ENCODE measurements at regions not wholly inside any gene's neighbourhood (a gene's known extent, or its start where the extent isn't known, plus 50 kb on each side); places are given as distances from the start of the nearest gene placed in this dataset.

- Histone ChIP-seq H3K27ac (ENCODE audit: low read length) (no peak overlapping the region), H4K20me1 (ENCODE audit: low read length) (no peaks in the 10 kb centered on the region), H3K9me2 (replicated peaks; ENCODE audit: low read length) (no peaks in the 10 kb centered on the region), H3K4me2 (ENCODE audit: low read length) (no peak overlapping the region), H3F3A (ENCODE audit: low read length, unreplicated experiment) (no peaks in the 10 kb centered on the region), H3K27me3 (ENCODE audit: low read length) (no peaks in the 10 kb centered on the region), H3K9me3 (ENCODE audit: low read length) (no peaks in the 10 kb centered on the region), H3K4me3 (ENCODE audit: low read length) (no peak overlapping the region), H3K79me2 (ENCODE audit: low read length) (no peaks in the 10 kb centered on the region), H2AFZ (ENCODE audit: low read length) (no peak overlapping the region), H3K9ac (ENCODE audit: low read length) (no peak overlapping the region), H3K4me1 (ENCODE audit: insufficient read depth, low read length) (peaks cover 11% of the 10 kb centered on the region), H3K36me3 (ENCODE audit: low read depth, low read length) (no peaks in the 10 kb centered on the region)
- no peak for DNase-seq
- ChIA-PET POLR2A (ENCODE audit: unreplicated experiment) (no interaction called here), CTCF (no interaction called here)
- BruUV-seq (replicated peaks): no TSS peak
- intact Hi-C loops (cut with micrococcal nuclease): no loop called here
- TF ChIP-seq CTCF (conservative IDR thresholded peaks at IDR 0.05; ENCODE audit: low read depth, low read length) (no peak), EZH2phosphoT487 (IDR thresholded peaks at IDR 0.05; ENCODE audit: borderline replicate concordance, low read length) (no peak), EZH2 (IDR thresholded peaks at IDR 0.05; ENCODE audit: low read length, unreplicated experiment) (no peak)
- ATAC-seq: no peak
Measured at GRCh38 chr1:98021126-98021525, 100.3 kb upstream of the DPYD start.

GRCh38 chr1:98019747-98020146 lies 98.9 kb upstream of the DPYD start:
- Histone ChIP-seq H2AFZ (ENCODE audit: low read length) (peak overlapping the region; percentile 40), H3K9me2 (replicated peaks; ENCODE audit: low read length) (no peaks in the 10 kb centered on the region), H3K4me2 (ENCODE audit: low read length) (peak overlapping the region; percentile 9; the same call in 1 of the 2 replicates), H3K79me2 (ENCODE audit: low read length) (no peaks in the 10 kb centered on the region), H3K36me3 (ENCODE audit: low read depth, low read length) (no peaks in the 10 kb centered on the region), H3K27ac (ENCODE audit: low read length) (no peak overlapping the region), H3K9ac (ENCODE audit: low read length) (no peak overlapping the region), H4K20me1 (ENCODE audit: low read length) (no peaks in the 10 kb centered on the region), H3F3A (ENCODE audit: low read length, unreplicated experiment) (no peaks in the 10 kb centered on the region), H3K9me3 (ENCODE audit: low read length) (no peaks in the 10 kb centered on the region), H3K4me1 (ENCODE audit: insufficient read depth, low read length) (peaks cover 10% of the 10 kb centered on the region), H3K4me3 (ENCODE audit: low read length) (no peak overlapping the region), H3K27me3 (ENCODE audit: low read length) (no peaks in the 10 kb centered on the region)
- peak; percentile 57 for DNase-seq
- TF ChIP-seq EZH2 (IDR thresholded peaks at IDR 0.05; ENCODE audit: low read length, unreplicated experiment) (no peak), CTCF (conservative IDR thresholded peaks at IDR 0.05; ENCODE audit: low read depth, low read length) (no peak), EZH2phosphoT487 (IDR thresholded peaks at IDR 0.05; ENCODE audit: borderline replicate concordance, low read length) (no peak)
- BruUV-seq (replicated peaks): no TSS peak
- POLR2A ChIA-PET (ENCODE audit: unreplicated experiment): no interaction called here
- intact Hi-C loops (cut with micrococcal nuclease): no loop called here
- peak; percentile 64 for ATAC-seq
- CTCF ChIA-PET: no interaction called here

- BruUV-seq (replicated peaks): no TSS peak
- Histone ChIP-seq H3K9me3 (ENCODE audit: low read length) (no peaks in the 10 kb centered on the region), H3K4me2 (ENCODE audit: low read length) (no peak overlapping the region), H2AFZ (ENCODE audit: low read length) (no peak overlapping the region), H3F3A (ENCODE audit: low read length, unreplicated experiment) (no peaks in the 10 kb centered on the region), H3K4me1 (ENCODE audit: insufficient read depth, low read length) (peaks cover 10% of the 10 kb centered on the region), H3K9me2 (replicated peaks; ENCODE audit: low read length) (no peaks in the 10 kb centered on the region), H4K20me1 (ENCODE audit: low read length) (no peaks in the 10 kb centered on the region), H3K27ac (ENCODE audit: low read length) (no peak overlapping the region), H3K79me2 (ENCODE audit: low read length) (no peaks in the 10 kb centered on the region), H3K27me3 (ENCODE audit: low read length) (no peaks in the 10 kb centered on the region), H3K36me3 (ENCODE audit: low read depth, low read length) (no peaks in the 10 kb centered on the region), H3K4me3 (ENCODE audit: low read length) (no peak overlapping the region), H3K9ac (ENCODE audit: low read length) (no peak overlapping the region)
- intact Hi-C loops (cut with micrococcal nuclease): no loop called here
- ATAC-seq (no peak), DNase-seq (no peak)
- ChIA-PET CTCF (no interaction called here), POLR2A (ENCODE audit: unreplicated experiment) (no interaction called here)
- TF ChIP-seq EZH2phosphoT487 (IDR thresholded peaks at IDR 0.05; ENCODE audit: borderline replicate concordance, low read length) (no peak), CTCF (conservative IDR thresholded peaks at IDR 0.05; ENCODE audit: low read depth, low read length) (no peak), EZH2 (IDR thresholded peaks at IDR 0.05; ENCODE audit: low read length, unreplicated experiment) (no peak)
Measured at GRCh38 chr1:98018074-98018473, 97.2 kb upstream of the DPYD start.
